Nephron (organoid): ENCODE measurements at regions not wholly inside any gene's neighbourhood (a gene's known extent, or its start where the extent isn't known, plus 50 kb on each side); places are given as distances from the start of the nearest gene placed in this dataset.
A peak's percentile ranks its signal among the peaks of the same experiment; 100 is the strongest.

Experiments used
- H3K27ac Mint-ChIP-seq, 3 experiments: 2 replicates each; pipeline ENCODE4 v1.8.0; 2020; ENCODE audit warnings: mixed read lengths in 3 of 3, mild to moderate bottlenecking in 2 of 3, moderate library complexity in 1 of 3
- H3K27me3 Mint-ChIP-seq: 2 replicates; pipeline ENCODE4 v1.8.0; 2021; ENCODE audit warnings: low read depth, mild to moderate bottlenecking, moderate library complexity, mixed read lengths
- H3K36me3 Mint-ChIP-seq: 2 replicates; pipeline ENCODE4 v1.8.0; 2020; ENCODE audit warnings: low read depth, mixed read lengths
- H3K4me1 Mint-ChIP-seq: 2 replicates; pipeline ENCODE4 v1.8.0; 2020; ENCODE audit warnings: mixed read lengths
- H3K4me3 Mint-ChIP-seq, 3 experiments: 2 replicates each; pipeline ENCODE4 v1.8.0; 2020; ENCODE audit warnings: mild to moderate bottlenecking in 3 of 3, mixed read lengths in 3 of 3, moderate library complexity in 2 of 3
- H3K9me3 Mint-ChIP-seq: 2 replicates; pipeline ENCODE4 v1.8.0; 2020; ENCODE audit warnings: mixed read lengths
- TF ChIP-seq, protein P1 (sequence below), 3 experiments: fragments of 200-600 bp; sonication (generic); IDR thresholded peaks; one replicate each; pipeline ENCODE4 v1.5.0; 2021; ENCODE audit warnings: antibody characterized with exemption in 3 of 3; ENCODE audit not compliant: unreplicated experiment in 3 of 3

DNA sequence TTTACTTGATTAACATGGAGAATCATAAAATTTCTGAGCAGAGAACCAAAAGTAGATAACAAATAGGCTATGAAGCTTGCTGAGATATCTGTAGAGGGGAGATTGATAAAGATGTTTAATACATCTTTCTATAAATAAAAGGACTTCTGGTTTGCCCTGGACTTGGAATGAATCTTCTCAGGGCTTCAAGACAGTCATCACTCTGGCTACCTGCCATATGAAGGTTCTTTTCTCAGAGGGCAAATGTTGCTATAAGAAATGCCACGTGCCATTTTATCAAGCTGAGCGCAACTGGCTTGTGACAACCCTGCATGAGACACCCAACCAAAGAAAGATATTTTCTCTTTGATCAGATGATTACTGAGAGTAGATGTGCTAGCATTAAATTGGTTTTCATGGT lies 192.5 kb downstream of the WNT5A start:
- no peaks in the 10 kb centered on the region for H3K36me3 Mint-ChIP-seq
- TF ChIP-seq, protein P1, sequence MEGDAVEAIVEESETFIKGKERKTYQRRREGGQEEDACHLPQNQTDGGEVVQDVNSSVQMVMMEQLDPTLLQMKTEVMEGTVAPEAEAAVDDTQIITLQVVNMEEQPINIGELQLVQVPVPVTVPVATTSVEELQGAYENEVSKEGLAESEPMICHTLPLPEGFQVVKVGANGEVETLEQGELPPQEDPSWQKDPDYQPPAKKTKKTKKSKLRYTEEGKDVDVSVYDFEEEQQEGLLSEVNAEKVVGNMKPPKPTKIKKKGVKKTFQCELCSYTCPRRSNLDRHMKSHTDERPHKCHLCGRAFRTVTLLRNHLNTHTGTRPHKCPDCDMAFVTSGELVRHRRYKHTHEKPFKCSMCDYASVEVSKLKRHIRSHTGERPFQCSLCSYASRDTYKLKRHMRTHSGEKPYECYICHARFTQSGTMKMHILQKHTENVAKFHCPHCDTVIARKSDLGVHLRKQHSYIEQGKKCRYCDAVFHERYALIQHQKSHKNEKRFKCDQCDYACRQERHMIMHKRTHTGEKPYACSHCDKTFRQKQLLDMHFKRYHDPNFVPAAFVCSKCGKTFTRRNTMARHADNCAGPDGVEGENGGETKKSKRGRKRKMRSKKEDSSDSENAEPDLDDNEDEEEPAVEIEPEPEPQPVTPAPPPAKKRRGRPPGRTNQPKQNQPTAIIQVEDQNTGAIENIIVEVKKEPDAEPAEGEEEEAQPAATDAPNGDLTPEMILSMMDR (IDR thresholded peaks at IDR 0.05; ENCODE audit: unreplicated experiment in 3 of 3) = no peak

DNA sequence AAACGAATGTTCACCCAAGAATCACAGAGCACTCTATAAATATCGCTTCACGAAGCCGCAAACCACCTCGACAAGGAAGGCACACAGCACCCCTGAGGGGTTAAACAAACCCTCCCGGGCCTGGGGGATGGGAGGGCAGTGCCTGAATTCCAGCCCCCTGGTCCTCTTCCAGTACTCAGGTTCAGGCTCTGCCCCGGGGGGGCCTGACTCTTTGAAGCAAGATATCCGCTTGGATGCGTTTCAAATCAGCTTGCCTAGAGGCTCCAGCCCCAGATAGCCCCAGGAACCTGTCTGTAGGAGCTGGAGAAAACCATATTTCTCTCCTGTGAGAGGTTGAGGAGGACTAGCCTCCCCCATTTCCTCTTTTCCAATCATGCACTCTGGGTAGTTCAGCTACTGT lies 194.7 kb downstream of the WNT5A start:
- Mint-ChIP-seq H3K4me3 (no peak overlapping the region), H3K9me3 (no peaks in the 10 kb centered on the region), H3K36me3 (no peaks in the 10 kb centered on the region), H3K27me3 (peaks cover 6% of the 10 kb centered on the region), H3K4me1 (peaks cover 32% of the 10 kb centered on the region), H3K27ac (peak overlapping the region in 1 of 3 experiments; percentile 16)
- TF ChIP-seq, protein P1 (IDR thresholded peaks at IDR 0.05; ENCODE audit: unreplicated experiment in 3 of 3) = no peak

More for the DNA sequence above, 192.5 kb downstream of the WNT5A start:
- peaks cover 21% of the 10 kb centered on the region for H3K4me1 Mint-ChIP-seq
- peaks cover 3% of the 10 kb centered on the region for H3K9me3 Mint-ChIP-seq
- H3K27me3 Mint-ChIP-seq = peaks cover 6% of the 10 kb centered on the region
- H3K27ac Mint-ChIP-seq = no peak overlapping the region
- H3K4me3 Mint-ChIP-seq = no peak overlapping the region

DNA sequence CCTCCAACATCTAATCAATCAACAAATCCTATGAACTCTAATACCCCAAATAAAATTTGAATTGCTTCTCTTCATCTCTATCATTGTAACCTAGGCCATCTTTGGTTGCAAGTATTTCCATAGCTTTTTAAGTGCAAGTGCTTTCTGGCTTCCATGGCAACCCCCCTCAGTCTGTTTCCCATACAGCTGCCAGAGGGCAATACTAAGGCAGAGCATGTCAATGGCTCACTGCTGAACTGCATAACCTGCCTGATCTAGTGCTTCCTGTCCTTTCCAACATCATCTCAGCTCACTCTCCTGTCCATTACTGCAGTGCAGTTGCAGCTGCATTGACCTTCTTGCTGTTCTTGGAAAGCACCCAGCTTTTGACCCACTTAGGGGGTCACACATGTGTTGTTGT lies 198.4 kb downstream of the WNT5A start:
- H3K4me1 Mint-ChIP-seq = peaks cover 31% of the 10 kb centered on the region
- H3K27me3 Mint-ChIP-seq = peaks cover 2% of the 10 kb centered on the region
- H3K27ac Mint-ChIP-seq = no peak overlapping the region
- no peaks in the 10 kb centered on the region for H3K36me3 Mint-ChIP-seq
- no peaks in the 10 kb centered on the region for H3K9me3 Mint-ChIP-seq
- H3K4me3 Mint-ChIP-seq = no peak overlapping the region
- TF ChIP-seq, protein P1 (IDR thresholded peaks at IDR 0.05; ENCODE audit: unreplicated experiment in 3 of 3) = no peak

DNA sequence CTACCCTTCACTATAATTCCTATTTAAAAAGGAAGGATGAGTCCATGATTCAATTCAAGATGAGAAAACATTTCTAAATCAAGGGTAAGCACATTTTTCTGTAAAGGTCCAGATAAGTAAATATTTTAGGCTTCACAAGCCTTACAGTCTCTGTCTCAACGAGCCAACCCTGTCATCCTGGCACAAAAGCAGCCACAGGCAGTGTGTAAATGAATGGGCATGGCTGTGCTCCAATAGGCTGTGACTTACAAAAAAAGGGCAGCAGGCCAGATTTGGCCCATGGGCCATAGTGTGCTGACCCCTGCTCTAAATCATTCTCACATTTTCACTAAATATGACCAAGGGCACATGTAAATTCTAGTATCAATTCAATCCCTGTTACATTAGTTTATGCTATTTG lies 200.4 kb downstream of the WNT5A start:
- Mint-ChIP-seq H3K36me3 (no peaks in the 10 kb centered on the region), H3K9me3 (no peaks in the 10 kb centered on the region), H3K27me3 (peaks cover 6% of the 10 kb centered on the region), H3K4me3 (no peak overlapping the region), H3K4me1 (peaks cover 24% of the 10 kb centered on the region), H3K27ac (no peak overlapping the region)
- TF ChIP-seq, protein P1 (IDR thresholded peaks at IDR 0.05; ENCODE audit: unreplicated experiment in 3 of 3) = no peak

DNA sequence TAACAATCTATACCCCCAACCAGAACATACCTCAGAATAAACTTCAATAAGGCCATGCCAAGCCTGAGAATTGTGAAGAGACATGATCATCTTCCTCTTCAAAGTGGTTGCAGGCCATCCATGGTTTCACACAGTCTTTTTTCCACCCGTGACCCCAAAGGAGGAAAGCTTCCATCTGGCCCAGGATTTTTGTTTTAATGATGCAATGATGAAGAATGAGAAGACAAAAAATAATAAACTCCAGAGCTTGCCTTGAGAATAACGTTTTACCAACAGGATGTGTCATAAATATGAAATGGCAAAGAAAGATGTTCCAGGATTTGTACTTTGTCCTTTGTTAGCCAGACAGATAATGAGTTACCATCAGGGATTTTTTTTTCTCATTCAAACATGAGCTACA lies 201.9 kb downstream of the WNT5A start:
- TF ChIP-seq, protein P1 (IDR thresholded peaks at IDR 0.05; ENCODE audit: unreplicated experiment in 3 of 3) = no peak
- Mint-ChIP-seq H3K4me1 (peaks cover 17% of the 10 kb centered on the region), H3K36me3 (no peaks in the 10 kb centered on the region)

DNA sequence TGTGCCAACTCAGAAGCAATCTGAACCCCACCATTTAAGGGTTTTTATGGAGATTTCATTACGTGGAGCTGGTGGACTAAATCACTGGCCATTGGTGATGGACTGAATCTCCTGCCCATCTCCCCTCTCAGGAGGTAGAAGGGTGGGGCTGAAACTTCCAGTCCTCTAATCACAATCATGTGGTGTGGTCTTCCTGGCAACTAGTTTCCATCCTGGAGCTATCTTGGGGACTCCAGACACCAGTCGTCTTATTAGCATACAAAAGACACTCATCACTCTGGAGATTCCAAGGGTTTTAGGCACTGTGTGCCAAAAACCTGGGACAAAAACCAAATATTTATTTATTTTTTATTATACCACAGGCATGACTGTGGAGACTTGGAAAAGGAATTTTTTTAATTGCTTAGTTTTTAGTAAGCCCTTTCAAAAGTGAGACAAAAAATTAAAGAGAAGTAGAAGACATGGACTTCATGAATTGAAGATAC lies 203.6 kb downstream of the WNT5A start:
- peaks cover 13% of the 10 kb centered on the region for H3K4me1 Mint-ChIP-seq
- H3K36me3 Mint-ChIP-seq = no peaks in the 10 kb centered on the region
- TF ChIP-seq, protein P1 (IDR thresholded peaks at IDR 0.05; ENCODE audit: unreplicated experiment in 3 of 3) = no peak
- H3K27me3 Mint-ChIP-seq = peaks cover 10% of the 10 kb centered on the region
- no peaks in the 10 kb centered on the region for H3K9me3 Mint-ChIP-seq
- no peak overlapping the region for H3K4me3 Mint-ChIP-seq
- no peak overlapping the region for H3K27ac Mint-ChIP-seq

More for the DNA sequence above, 201.9 kb downstream of the WNT5A start:
- peak overlapping the region in 2 of 3 experiments; percentile 10 to 12 for H3K27ac Mint-ChIP-seq
- no peak overlapping the region for H3K4me3 Mint-ChIP-seq
- H3K27me3 Mint-ChIP-seq = peaks cover 10% of the 10 kb centered on the region
- no peaks in the 10 kb centered on the region for H3K9me3 Mint-ChIP-seq
